ENCODE measurements at regions not wholly inside any gene's neighbourhood (a gene's known extent, or its start where the extent isn't known, plus 50 kb on each side); places are given as distances from the start of the nearest gene placed in this dataset.
A peak's percentile ranks its signal among the peaks of the same experiment; 100 is the strongest.
"Not testable (repeated sequence)": the region's sequence is repeated elsewhere in the genome, so short reads cannot be mapped to it uniquely, and the experiment has no call there.

- DNase-seq = no peak
Observed at GRCh38 chr12:107144441-107144840, 51.1 kb upstream of the CRY1 start.

DNA sequence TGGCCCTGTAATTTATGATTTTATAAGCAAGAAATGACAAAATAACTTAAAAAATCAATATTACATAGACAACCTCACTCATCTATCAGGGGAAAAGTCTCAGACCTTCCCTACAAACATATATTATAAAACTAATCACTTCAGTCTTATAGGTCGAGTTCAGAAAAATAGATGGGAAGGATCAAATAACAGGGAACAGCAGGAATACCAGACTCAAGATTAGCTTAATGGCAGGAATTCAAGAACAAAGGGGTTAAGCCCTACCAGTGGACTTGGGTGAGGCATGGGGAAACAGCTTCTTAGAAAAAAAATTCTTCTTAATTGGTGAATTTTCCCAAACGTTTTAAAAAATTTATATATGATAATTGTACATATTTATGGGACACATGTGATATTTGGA is 51.6 kb upstream of the CRY1 start:
- no peak for DNase-seq

DNA sequence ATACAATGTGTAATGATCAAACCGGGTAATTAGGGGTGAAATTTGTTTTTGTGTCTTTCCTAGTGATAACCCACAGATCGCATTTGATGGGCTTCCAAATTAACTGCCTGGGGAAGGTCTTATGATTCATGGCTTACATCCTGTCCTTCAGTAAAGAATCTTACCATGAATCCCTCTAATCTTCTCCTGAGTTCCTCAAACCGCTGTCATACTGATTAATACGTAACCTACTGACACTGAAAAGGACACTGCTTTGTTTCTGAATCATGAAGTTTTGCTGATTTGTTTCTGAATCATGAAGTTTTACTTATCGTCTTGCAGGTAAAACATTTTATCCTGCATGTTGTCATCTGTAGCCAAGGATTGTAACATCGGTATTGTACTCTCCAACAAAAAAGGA is 52.0 kb upstream of the CRY1 start:
- DNase-seq = no peak

- DNase-seq = no peak
Observed at GRCh38 chr12:107148107-107148506, 54.8 kb upstream of the CRY1 start.

- no peak for DNase-seq
Observed at GRCh38 chr12:107152315-107152714, 59.0 kb upstream of the CRY1 start.

GRCh38 chr12:107159384-107159900 is 66.1 kb upstream of the CRY1 start:
- DNase-seq = peak in 1 of 2 experiments; percentile 4

DNA sequence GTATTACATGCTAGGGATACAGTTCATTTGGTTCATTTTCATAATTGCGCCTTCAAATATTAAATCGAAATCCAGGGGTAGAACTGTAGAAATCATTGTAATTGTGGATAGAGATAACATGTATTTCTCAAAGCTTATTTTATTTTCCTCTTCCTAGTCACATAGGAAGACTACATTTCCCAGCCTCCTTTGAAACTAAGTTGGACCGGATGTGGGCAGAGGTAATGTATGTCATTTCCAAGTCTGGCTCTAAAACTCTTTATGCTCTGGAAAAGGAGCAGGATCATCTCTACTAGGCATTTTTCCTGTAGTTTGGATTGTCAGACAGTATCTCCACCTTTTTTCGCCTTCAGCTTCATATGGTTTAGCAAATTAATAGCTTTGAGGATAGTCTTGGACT is 70.1 kb upstream of the CRY1 start:
- no peak for DNase-seq

DNA sequence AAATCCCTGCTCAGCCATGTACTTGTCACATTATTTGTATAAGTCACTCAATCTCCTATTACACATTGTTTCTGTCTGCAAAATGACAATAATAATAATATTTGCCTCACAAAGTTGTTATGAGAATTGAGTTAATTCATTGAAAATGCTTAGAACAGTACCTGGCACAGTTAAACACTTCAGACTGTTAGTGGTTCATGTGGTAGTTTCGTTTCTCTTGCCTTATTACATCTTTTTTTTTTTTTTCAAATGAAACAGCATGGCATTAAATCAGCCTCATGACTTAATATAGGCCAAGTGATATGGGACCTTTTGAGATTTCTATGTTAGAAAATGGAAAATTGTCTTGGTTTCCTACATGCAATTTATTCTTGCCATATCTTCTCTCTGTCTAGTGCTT is 71.0 kb upstream of the CRY1 start:
- no peak for DNase-seq

- no peak for DNase-seq
Observed at GRCh38 chr12:107165581-107165980, 72.2 kb upstream of the CRY1 start.

GRCh38 chr12:107167756-107168155 is 74.4 kb upstream of the CRY1 start:
- no peak for DNase-seq

- peak; percentile 57 to 83 for DNase-seq
Observed at GRCh38 chr12:107169200-107169599, 75.9 kb upstream of the CRY1 start.

- no peak for DNase-seq
Observed at GRCh38 chr12:107178776-107179175, 85.4 kb upstream of the CRY1 start.

- DNase-seq = no peak
Observed at GRCh38 chr12:107179871-107180270, 86.5 kb upstream of the CRY1 start.

- no peak for DNase-seq
Observed at GRCh38 chr12:107180272-107180671, 86.9 kb upstream of the CRY1 start.

DNA sequence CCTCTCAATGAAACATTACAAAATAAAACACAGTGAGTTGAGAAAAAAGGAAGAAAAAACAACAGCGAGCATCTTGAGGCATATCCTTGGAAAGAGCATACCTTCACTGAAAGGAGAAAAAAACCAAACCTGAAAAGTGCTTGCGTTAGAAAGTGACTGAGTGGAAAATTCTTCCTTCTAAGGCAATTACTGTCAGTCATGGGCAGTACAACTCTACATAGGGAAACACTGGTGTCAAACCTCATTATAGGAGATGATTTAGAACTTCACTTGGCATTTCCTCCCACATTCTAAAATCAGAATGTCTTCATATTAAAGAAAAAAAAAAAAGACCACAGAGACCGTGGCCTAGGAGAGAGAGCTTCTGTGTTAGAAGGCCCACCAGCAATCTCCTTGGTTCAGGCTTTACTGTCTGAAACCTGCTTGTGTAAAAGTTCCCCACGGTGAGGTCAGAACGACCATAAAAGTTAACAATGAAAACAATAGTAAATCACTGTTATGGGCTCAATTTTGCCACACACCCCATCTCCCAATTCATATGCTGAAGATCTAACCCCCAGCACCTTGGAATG is 91.1 kb upstream of the CRY1 start:
- DNase-seq = no peak

GRCh38 chr12:107196681-107197080 is 103.3 kb upstream of the CRY1 start:
- no peak for DNase-seq

GRCh38 chr12:107200394-107200793 is 107.0 kb upstream of the CRY1 start:
- DNase-seq = peak in 1 of 2 experiments; percentile 23

- no peak for DNase-seq
Observed at GRCh38 chr12:107207931-107208525, 114.7 kb upstream of the CRY1 start.

DNA sequence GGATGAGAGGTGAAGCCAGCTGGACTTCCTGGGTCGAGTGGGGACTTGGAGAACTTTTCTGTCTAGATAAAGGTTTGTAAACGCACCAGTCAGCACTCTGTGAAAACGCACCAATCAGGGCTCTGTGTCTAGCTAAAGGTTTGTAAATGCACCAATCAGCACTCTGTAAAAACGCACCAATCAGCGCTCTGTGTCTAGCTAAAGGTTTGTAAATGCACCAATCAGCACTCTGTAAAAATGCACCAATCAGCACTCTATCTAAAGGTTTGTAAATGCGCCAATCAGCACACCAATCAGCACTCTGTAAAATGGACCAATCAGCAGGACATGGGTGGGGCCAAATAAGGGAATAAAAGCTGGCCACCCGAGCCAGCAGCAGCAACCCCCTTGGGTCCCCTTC is 116.4 kb upstream of the CRY1 start:
- not testable (repeated sequence) for DNase-seq

DNA sequence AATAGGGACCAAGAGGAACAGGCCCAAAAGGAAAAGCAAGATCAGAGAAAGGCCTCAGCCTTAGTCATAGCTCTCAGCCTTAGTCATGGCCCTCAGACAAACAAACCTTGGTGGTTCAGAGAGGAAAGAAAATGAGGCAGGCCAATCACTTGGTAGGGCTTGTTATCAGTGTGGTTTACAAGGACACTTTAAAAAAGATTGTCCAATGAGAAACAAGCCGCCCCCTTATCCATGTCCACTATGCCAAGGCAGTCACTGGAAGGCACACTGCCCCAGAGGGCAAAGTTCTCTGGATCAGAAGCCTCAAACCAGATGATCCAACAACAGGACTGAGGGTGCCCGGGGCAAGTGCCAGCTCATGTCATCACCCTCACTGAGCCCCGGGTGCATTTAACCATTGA is 121.0 kb upstream of the CRY1 start:
- DNase-seq = not testable (repeated sequence)

- DNase-seq = not testable (repeated sequence)
Observed at GRCh38 chr12:107216411-107216810, 123.1 kb upstream of the CRY1 start.

- no peak for DNase-seq
Observed at GRCh38 chr12:107219301-107219700, 126.0 kb upstream of the CRY1 start.

DNA sequence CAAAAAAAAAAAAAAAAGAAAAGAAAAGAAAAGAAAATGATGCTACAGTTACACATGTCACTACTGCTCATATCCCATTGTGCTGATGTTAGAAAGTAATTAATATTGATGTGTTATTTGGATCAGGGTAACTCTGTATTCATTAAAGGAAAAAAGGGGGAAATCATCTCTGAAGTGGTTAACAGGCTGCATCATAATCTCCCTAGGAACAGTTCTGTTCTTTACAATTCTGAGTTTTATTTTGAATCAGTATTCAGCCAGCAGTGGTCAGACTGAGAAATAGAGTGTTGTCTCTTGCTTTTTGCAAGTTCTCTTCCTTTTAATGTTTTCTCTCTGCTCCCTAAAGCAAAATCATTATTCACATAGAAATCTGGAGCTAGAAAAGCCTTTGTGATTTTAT is 128.6 kb upstream of the CRY1 start:
- DNase-seq = no peak

DNA sequence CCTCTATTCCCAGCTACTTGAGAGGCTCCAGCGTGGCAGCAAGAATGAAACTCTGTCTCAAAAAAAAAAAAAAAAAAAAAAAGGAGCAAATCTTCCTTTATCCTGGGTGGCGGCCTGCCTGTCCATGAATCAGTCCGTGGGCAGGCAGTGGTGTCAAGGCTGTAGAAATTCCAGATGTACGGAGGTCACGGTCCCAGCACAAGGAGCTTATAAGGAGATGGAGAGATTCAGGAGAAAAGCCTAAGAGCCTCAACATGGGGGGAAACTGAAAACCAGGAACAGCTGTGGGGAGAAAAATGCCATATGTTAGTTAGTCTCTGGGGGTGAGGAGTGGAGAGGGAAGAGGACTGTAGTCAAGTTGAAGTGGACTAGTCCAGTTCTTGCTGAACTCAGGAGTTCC is 130.5 kb upstream of the CRY1 start:
- no peak for DNase-seq

DNA sequence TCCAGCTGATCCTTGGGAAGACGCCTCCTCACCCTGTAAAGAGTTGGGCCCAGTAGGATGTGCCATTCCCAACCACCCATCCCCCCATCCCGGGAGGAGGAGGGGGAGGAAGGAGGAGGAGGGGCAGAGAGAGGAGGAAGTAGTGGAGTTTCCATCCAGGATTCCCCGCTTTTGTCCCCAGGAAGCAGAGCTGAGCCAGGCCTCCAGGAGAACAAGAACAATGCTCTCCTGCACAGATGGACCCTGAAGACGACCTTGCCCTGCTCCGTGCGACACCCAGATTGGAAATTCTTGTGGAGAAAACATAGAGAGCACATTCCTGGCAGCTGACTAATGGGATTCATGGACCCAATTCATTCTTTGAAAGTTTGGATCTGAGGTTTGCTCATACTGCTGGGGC is 132.3 kb upstream of the CRY1 start:
- no peak for DNase-seq
